Astrocyte (in vitro differentiated cells and primary cell): ENCODE measurements at regions not wholly inside any gene's neighbourhood (a gene's known extent, or its start where the extent isn't known, plus 50 kb on each side); places are given as distances from the start of the nearest gene placed in this dataset.

Source experiments
- EZH2 ChIP-seq: IDR thresholded peaks from 2 replicates; pipeline ENCODE4 v1.6.1; 2012; ENCODE audit warnings: mild to moderate bottlenecking, low read length, inconsistent platforms; ENCODE audit not compliant: insufficient read depth
- TF ChIP-seq, protein P1 (sequence below): IDR thresholded peaks from 2 replicates; pipeline ENCODE4 v1.5.1; 2011; ENCODE audit warnings: low read depth, mild to moderate bottlenecking, inconsistent platforms, low read length, moderate library complexity; ENCODE audit not compliant: insufficient read depth

DNA sequence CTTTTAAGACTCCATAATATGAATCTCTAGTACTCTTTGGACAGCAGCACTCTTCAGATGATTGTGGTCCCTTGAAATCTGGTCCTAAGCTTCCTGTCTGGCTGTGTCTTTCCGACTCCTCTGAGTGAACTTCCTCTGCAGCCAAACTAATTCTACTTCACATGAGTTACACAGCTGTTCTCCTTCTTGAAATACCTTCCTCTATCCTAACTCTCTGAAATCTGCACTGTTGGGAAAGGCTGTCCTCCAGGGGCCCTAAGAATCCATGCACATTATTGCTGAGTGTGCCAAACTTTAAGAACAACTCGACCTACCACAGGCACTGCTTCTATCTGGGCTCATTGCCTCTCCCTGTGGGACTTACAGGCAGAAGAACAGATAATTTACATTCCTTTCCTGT lies 217.3 kb upstream of the ARHGAP42 start:
- no peak for TF ChIP-seq EZH2
- TF ChIP-seq, protein P1, sequence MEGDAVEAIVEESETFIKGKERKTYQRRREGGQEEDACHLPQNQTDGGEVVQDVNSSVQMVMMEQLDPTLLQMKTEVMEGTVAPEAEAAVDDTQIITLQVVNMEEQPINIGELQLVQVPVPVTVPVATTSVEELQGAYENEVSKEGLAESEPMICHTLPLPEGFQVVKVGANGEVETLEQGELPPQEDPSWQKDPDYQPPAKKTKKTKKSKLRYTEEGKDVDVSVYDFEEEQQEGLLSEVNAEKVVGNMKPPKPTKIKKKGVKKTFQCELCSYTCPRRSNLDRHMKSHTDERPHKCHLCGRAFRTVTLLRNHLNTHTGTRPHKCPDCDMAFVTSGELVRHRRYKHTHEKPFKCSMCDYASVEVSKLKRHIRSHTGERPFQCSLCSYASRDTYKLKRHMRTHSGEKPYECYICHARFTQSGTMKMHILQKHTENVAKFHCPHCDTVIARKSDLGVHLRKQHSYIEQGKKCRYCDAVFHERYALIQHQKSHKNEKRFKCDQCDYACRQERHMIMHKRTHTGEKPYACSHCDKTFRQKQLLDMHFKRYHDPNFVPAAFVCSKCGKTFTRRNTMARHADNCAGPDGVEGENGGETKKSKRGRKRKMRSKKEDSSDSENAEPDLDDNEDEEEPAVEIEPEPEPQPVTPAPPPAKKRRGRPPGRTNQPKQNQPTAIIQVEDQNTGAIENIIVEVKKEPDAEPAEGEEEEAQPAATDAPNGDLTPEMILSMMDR = no peak
